Keratinocyte (primary cell): ENCODE measurements at regions not wholly inside any gene's neighbourhood (a gene's known extent, or its start where the extent isn't known, plus 50 kb on each side); places are given as distances from the start of the nearest gene placed in this dataset.

Source experiments
- DNase-seq: peaks from one replicate; pipeline ENCODE4 v3.0.0-alpha.2; 2011; ENCODE audit warnings: low read depth, missing footprints, low spot score
- FAIRE-seq: peaks from 2 replicates; lab custom pipeline; 2011; peaks lifted over from hg19 to GRCh38; lab: Jason Lieb, UNC
- H2AFZ ChIP-seq: 2 replicates; pipeline ENCODE4 v1.6.0; 2012; ENCODE audit warnings: low read length, control low read depth, inconsistent platforms; ENCODE audit not compliant: control insufficient read depth
- H3K27ac ChIP-seq: 2 replicates; pipeline ENCODE4 v1.5.1; 2011; ENCODE audit warnings: low read length; ENCODE audit not compliant: control insufficient read depth, insufficient read depth
- H3K27me3 ChIP-seq: 3 replicates; pipeline ENCODE4 v1.6.0; 2011; ENCODE audit warnings: low read length; ENCODE audit not compliant: control insufficient read depth, insufficient read depth; ENCODE audit errors: extremely low read depth
- H3K36me3 ChIP-seq, 2 experiments: 2 replicates in 1 of 2; 3 replicates in 1 of 2; pipeline ENCODE4 v1.5.1; 2011; ENCODE audit warnings: low read length in 2 of 2, mild to moderate bottlenecking in 1 of 2; ENCODE audit not compliant: control insufficient read depth in 2 of 2, insufficient read depth in 2 of 2; ENCODE audit errors: extremely low read depth in 1 of 2
- H3K4me1 ChIP-seq: 3 replicates; pipeline ENCODE4 v1.5.1; 2011; ENCODE audit warnings: low read length; ENCODE audit not compliant: control insufficient read depth, insufficient read depth; ENCODE audit errors: extremely low read depth
- H3K4me2 ChIP-seq: 3 replicates; pipeline ENCODE4 v1.6.0; 2011; ENCODE audit warnings: low read depth, low read length; ENCODE audit not compliant: control insufficient read depth, insufficient read depth; ENCODE audit errors: extremely low read depth
- H3K4me3 ChIP-seq, 3 experiments: fragments of 200-600 bp in 1 of 3; sonication (generic) in 1 of 3; 2 replicates in 2 of 3; 3 replicates in 1 of 3; pipeline ENCODE4 v1.5.1; 2011 to 2016; ENCODE audit warnings: low read length in 3 of 3, mild to moderate bottlenecking in 3 of 3, control low read depth in 2 of 3, inconsistent platforms in 1 of 3, low read depth in 1 of 3, mixed read lengths in 1 of 3, mixed run types in 1 of 3, moderate library complexity in 1 of 3; ENCODE audit not compliant: control insufficient read depth in 2 of 3, insufficient read depth in 2 of 3; ENCODE audit errors: extremely low read depth in 1 of 3
- H3K79me2 ChIP-seq: 2 replicates; pipeline ENCODE4 v1.6.0; 2012; ENCODE audit warnings: low read length; ENCODE audit not compliant: control insufficient read depth, insufficient read depth
- H3K9ac ChIP-seq: 3 replicates; pipeline ENCODE4 v1.6.0; 2011; ENCODE audit warnings: low read length; ENCODE audit not compliant: control insufficient read depth, insufficient read depth; ENCODE audit errors: extremely low read depth
- H3K9me1 ChIP-seq: 3 replicates; pipeline ENCODE4 v1.6.0; 2011; ENCODE audit warnings: low read length; ENCODE audit not compliant: control insufficient read depth, insufficient read depth; ENCODE audit errors: extremely low read depth
- H3K9me3 ChIP-seq: 2 replicates; pipeline ENCODE4 v1.5.1; 2012; ENCODE audit warnings: low read depth, low read length; ENCODE audit not compliant: control insufficient read depth
- H4K20me1 ChIP-seq: 3 replicates; pipeline ENCODE4 v1.6.0; 2011; ENCODE audit warnings: low read length; ENCODE audit not compliant: control insufficient read depth, insufficient read depth; ENCODE audit errors: extremely low read depth
- EZH2 ChIP-seq: IDR thresholded peaks from one replicate; pipeline ENCODE4 v1.6.1; 2012; ENCODE audit warnings: inconsistent platforms, mild to moderate bottlenecking, low read length, moderate library complexity
- dilution Hi-C: fragments of 300-500 bp; cut with MboI; formaldehyde crosslinking; loops from one replicate; pipeline ENCODE4 v1.7.0; 2020; ENCODE audit warnings: low sequenced_read_pairs; ENCODE audit not compliant: extremely low pct_ligation_motif_present
- TF ChIP-seq, protein P1 (sequence below), 3 experiments: IDR thresholded peaks in 1 of 3; conservative IDR thresholded peaks in 1 of 3; optimal IDR thresholded peaks in 1 of 3; 2 replicates in 2 of 3; 3 replicates in 1 of 3; pipeline versions ENCODE3 to v1.5.1; 2011; ENCODE audit warnings: low read length in 3 of 3, mild to moderate bottlenecking in 3 of 3, moderate library complexity in 2 of 3, control low read depth in 1 of 3, inconsistent platforms in 1 of 3; ENCODE audit not compliant: insufficient read depth in 2 of 3; ENCODE audit errors: extremely low read depth in 1 of 3

DNA sequence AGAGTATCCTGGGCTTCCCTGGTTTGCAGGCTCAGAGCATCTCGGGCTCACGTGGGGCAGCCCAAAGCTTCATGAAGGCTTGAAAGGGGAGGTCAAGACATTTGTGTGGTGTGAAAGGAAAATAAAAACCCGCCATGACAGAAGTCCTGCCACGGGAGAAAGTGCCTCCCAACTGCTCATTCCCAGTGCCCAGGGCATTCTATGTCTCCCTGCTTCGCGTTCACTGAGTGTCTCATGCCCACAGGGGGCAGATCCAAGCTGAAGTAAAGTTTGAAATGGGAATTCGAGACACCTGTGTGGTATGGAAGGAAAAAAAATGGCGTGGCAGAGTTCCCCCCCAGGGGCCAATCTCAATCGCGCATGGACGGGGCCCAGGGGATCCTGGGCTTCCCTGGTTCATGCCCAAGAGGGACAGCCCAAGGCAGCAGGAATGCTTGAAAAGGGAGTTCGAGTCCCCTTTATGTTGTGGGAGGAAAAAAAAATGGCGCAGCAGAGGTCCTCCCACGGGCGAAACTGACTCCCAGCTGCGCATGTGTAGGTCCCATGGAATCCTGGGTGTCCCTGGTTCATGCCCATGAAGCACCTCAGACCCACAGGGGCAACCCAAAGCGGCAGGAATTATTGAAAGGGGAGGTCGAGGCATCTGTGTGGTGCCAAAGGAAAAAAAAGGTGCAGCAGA lies 576.7 kb downstream of the ALG10 start:
- no peaks in the 10 kb centered on the region for H4K20me1 ChIP-seq
- H3K36me3 ChIP-seq = no peaks in the 10 kb centered on the region
- H2AFZ ChIP-seq = no peak overlapping the region
- H3K9me3 ChIP-seq = peaks cover 7% of the 10 kb centered on the region
- H3K4me2 ChIP-seq = no peak overlapping the region
- no peak overlapping the region for H3K4me3 ChIP-seq
- FAIRE-seq = no peak
- H3K9me1 ChIP-seq = no peaks in the 10 kb centered on the region
- no peak for DNase-seq
- dilution Hi-C loops = no loop called here
- H3K4me1 ChIP-seq = no peaks in the 10 kb centered on the region
- no peak overlapping the region for H3K27ac ChIP-seq
- no peaks in the 10 kb centered on the region for H3K79me2 ChIP-seq
- TF ChIP-seq, protein P1, sequence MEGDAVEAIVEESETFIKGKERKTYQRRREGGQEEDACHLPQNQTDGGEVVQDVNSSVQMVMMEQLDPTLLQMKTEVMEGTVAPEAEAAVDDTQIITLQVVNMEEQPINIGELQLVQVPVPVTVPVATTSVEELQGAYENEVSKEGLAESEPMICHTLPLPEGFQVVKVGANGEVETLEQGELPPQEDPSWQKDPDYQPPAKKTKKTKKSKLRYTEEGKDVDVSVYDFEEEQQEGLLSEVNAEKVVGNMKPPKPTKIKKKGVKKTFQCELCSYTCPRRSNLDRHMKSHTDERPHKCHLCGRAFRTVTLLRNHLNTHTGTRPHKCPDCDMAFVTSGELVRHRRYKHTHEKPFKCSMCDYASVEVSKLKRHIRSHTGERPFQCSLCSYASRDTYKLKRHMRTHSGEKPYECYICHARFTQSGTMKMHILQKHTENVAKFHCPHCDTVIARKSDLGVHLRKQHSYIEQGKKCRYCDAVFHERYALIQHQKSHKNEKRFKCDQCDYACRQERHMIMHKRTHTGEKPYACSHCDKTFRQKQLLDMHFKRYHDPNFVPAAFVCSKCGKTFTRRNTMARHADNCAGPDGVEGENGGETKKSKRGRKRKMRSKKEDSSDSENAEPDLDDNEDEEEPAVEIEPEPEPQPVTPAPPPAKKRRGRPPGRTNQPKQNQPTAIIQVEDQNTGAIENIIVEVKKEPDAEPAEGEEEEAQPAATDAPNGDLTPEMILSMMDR (optimal IDR thresholded peaks at IDR 0.05 in 1 of 3, IDR thresholded peaks at IDR 0.05 in 1 of 3, conservative IDR thresholded peaks at IDR 0.05 in 1 of 3; ENCODE audit: extremely low read depth in 1 of 3, insufficient read depth in 2 of 3, low read length in 3 of 3) = no peak
- TF ChIP-seq EZH2 = no peak
- H3K9ac ChIP-seq = no peak overlapping the region
- H3K27me3 ChIP-seq = no peaks in the 10 kb centered on the region

DNA sequence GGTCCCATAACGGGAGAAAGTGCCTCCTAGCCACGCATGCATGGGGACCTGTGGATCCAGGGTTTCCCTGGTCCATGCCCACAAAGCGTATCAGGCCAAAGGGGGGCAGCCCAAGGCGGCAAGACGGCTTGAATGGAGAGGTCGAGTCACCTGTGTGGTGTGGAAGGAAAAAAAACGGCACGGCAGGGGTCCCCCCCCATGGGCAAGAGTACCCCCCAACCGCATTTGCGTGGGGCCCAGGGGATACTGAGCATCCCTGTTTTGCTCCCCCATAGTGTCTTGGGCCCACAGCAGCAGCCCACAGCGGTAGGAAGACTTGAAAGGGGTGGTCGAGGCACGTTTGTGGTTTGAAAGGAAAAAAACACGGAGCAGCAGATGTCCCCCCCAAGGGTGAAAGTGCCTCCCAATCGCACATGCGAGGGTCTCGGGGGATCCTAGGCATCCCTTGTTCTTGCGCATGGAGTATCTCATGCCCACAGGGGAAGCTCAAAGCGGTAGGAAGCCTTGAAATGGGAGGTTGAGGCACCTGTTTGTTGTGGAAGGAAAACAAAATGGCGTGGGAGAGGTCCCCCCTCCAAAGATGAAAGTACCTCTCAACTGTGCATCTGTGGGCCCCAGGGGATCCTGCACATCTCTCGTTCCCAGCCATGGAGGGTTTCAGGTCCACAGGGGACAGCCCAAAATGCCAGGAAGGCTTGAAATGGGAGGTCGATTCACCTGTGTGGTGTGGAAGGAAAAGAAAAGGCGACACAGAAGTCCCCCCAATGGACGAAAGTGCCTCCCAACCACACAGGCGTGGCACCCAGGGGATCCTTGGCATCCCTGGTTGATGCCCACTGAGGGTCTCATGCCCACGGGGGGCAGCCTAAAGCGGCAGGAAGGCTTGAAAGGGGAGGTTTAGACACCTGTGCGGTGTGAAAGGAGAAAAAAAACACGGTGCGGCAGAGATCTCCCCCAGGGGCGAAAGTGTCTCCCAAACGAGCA lies 577.5 kb downstream of the ALG10 start:
- H3K4me2 ChIP-seq = no peak overlapping the region
- H3K9me3 ChIP-seq = peaks cover 7% of the 10 kb centered on the region
- H3K36me3 ChIP-seq = no peaks in the 10 kb centered on the region
- TF ChIP-seq, protein P1 (optimal IDR thresholded peaks at IDR 0.05 in 1 of 3, IDR thresholded peaks at IDR 0.05 in 1 of 3, conservative IDR thresholded peaks at IDR 0.05 in 1 of 3; ENCODE audit: extremely low read depth in 1 of 3, insufficient read depth in 2 of 3, low read length in 3 of 3) = no peak
- no peak for TF ChIP-seq EZH2
- H3K9me1 ChIP-seq = no peaks in the 10 kb centered on the region
- H3K9ac ChIP-seq = no peak overlapping the region
- H3K79me2 ChIP-seq = no peaks in the 10 kb centered on the region
- DNase-seq = no peak
- no peaks in the 10 kb centered on the region for H3K4me1 ChIP-seq
- no peak overlapping the region for H2AFZ ChIP-seq
- no peak overlapping the region for H3K4me3 ChIP-seq
- FAIRE-seq = no peak
- dilution Hi-C loops = no loop called here
- no peak overlapping the region for H3K27ac ChIP-seq
- no peaks in the 10 kb centered on the region for H3K27me3 ChIP-seq
- H4K20me1 ChIP-seq = no peaks in the 10 kb centered on the region
